Skin epidermis (tissue), 12 donors: ENCODE measurements at regions not wholly inside any gene's neighbourhood (a gene's known extent, or its start where the extent isn't known, plus 50 kb on each side); places are given as distances from the start of the nearest gene placed in this dataset.
"Not testable (repeated sequence)": the region's sequence is repeated elsewhere in the genome, so short reads cannot be mapped to it uniquely, and the experiment has no call there.

ENCODE experiments used
- H3K27ac ChIP-seq, 21 experiments: fragments of 200-600 bp; sonication (generic) in 11 of 21; one replicate each; pipeline ENCODE4 v1.5.0; 2020; ENCODE audit warnings: mild to moderate bottlenecking in 3 of 21, inconsistent platforms in 2 of 21, moderate library complexity in 2 of 21
- H3K4me3 ChIP-seq, 7 experiments: fragments of 200-600 bp; sonication (generic) in 2 of 7; one replicate each; pipeline ENCODE4 v1.5.0; 2020; ENCODE audit warnings: inconsistent platforms in 2 of 7, mild to moderate bottlenecking in 2 of 7, moderate library complexity in 1 of 7

DNA sequence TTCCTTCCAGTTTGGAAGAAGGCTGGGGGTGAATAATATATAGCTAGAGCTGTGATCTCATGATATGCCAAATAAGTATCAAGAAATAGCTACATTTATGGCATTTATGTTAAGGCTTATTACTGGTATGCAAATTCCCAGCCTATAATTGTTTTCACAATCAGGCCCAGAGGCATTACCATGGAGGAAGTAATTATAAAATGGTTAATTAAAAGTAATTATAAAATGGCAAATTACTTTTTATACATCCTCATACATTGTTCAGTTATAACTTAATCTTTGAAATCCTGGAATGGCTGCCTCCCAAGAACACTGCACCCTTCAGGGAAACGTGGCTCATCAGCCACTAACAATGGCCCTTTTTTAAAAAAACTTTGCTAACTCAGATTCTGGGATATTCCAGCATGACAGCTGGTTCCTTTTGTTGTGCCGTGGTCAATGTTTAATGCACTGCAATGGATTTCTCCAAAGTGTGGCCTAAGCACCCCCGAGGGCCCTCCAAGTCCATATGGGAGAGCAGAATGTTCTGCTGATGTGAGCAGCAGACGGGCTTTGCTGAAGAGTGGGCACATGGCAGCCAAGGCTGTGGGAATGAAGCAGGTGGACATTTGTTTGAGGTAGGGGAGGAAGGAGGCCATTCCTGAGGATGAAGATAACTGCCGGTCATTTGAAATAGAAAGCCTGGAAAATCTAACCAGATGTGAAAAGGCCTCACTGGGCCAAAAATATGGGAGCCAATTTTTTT is 483.5 kb upstream of the GCFC2 start:
- Histone ChIP-seq H3K4me3 (no peak overlapping the region), H3K27ac (no peak overlapping the region)

DNA sequence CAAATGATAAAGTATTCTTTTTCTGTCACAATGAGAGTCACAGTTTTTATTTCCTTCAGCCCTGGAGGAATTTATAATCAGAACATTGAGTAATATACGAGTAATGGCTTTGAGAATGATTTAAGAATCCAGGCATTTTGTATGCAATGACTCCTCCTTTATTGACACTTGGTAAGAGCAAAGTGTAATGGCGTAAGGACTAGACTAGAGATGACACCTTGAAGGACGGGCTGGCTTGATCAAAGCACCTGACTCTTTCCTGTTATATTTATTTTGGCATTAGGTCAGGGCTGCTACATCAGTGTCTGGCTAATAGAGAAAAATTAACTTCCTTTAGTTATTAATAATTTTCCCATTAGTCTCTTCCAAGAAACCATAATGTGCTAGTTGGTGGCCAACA is 482.4 kb upstream of the GCFC2 start:
- H3K27ac ChIP-seq, result no peak overlapping the region

DNA sequence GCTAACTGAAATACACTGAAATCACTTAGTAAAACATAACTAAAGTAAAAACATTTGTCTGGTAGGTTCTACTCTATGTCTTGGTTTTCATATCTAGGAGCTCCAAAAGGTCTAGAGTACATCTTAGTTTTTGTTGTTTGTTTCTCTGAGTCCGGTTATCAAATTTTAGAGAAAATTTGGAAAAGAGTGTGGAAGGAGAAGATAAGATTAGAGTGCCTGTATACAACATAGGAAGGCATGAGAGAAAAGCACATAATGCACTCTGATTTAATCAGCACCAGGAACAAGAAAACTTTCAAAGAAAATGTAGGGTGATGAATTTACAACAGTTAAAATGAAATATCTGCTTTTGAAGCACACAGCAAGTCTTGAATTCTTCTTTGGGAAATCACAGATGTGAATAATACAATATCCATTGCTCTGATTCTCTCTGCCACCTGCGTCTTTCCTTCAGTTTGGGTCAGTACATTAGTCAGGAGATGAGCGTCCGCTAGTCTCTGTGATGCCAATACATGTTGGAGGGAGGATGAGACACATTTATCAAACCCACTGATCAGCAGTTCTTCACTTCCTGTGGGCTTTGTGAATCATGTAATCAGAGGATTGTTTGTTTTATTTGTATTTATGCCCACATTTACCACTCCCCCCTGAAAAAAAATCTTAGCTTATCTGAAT is 477.8 kb upstream of the GCFC2 start:
- Histone ChIP-seq H3K27ac (no peak overlapping the region), H3K4me3 (no peak overlapping the region)

More for the DNA sequence above, 482.4 kb upstream of the GCFC2 start:
- H3K4me3 ChIP-seq, result no peak overlapping the region

DNA sequence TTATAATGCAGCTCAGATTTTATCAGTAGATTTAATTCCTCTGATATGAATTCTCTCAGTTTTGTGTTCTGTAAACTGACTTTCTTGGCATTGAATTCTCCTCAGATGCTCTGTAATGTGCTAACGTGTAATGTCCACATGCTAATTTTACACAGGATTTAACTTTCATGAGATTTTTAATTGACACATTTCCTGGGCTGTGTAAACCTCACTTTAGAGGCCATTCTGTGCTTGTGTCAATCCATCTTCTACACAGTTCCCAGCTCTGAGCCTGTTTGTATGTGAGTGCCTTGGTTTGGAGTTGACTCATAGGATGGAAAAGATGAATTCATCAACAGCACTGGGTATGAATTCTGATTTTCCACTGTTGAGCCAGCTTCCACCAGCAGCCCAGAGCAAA is 476.7 kb upstream of the GCFC2 start:
- H3K27ac ChIP-seq, result no peak overlapping the region
- no peak overlapping the region for H3K4me3 ChIP-seq

DNA sequence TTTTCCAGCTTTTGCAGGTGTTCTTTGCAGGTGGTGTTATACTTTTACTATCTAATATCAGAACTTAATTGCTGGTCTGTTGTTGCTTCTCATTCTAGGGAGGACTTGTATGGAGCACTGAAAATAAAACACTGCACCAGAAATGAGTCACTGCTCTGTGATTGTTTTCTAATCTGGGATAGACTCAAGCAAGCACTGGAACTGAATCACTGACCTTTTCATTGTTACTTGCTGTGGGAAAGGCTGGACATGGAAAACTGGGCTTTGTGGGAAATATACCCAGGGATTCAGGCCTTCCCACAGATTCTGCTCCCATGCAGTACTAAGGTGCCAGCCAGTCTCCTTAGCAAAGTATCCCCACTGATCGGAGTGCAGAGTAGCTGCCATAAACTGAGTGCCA is 470.0 kb upstream of the GCFC2 start:
- H3K4me3 ChIP-seq, result no peak overlapping the region
- no peak overlapping the region for H3K27ac ChIP-seq

DNA sequence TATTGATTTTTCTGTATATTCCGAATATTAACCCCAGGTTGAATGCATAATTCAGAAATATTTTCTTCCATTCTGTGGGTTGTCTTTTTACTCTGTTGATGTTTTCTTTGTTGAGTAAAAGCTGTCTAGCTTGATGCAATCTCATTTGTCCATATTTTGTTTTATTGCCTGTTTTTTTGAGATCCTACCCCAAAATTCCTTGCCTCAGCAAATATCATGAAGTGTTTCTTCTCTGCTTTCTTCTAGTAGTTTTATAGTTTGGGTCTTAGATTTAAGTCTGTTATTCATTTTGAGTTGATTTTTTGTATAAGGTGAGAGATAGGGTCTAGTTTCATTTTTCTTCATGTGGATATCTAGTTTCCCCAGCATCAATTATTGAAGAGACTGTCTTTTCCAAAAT is 467.9 kb upstream of the GCFC2 start:
- H3K4me3 ChIP-seq, result no peak overlapping the region
- no peak overlapping the region for H3K27ac ChIP-seq

DNA sequence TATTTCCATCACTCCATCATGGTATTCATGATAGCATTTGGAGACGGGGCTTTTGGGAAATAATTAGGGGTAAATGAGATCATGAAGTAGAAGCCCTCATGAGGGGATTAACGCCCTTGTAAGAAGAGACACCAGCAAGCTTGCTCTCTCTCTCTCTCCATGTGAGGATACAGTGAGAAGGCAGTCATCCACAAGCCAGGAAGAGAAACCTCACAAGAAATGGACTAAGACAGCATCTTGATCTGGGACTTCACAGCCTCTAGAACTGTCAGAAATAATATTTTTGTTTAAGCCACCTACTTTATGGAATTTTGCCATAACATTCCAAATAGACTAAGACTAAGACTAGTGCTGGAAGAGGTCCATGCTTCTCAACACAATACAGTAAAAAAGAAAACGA is 464.6 kb upstream of the GCFC2 start:
- Histone ChIP-seq H3K4me3 (no peak overlapping the region), H3K27ac (no peak overlapping the region)

DNA sequence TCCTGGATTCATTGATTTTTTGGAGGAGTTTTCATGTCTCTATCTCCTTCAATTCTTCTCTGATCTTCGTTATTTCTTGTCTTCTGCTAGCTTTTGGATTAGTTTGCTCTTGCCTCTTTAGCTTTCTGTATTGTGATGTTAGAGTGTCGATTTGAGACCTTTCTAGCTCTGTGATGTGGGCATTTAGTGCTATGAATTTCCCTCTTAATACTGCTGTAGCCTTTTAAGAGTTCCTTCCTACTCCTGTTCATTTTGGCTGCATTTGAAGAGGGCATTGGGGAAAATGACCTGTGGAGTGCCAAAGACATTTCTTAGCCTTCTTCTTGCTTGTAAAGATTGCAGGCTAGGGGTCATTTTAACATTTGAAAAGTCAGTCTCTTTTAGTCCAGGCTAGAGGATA is 463.8 kb upstream of the GCFC2 start:
- H3K4me3 ChIP-seq, result no peak overlapping the region
- H3K27ac ChIP-seq, result no peak overlapping the region

DNA sequence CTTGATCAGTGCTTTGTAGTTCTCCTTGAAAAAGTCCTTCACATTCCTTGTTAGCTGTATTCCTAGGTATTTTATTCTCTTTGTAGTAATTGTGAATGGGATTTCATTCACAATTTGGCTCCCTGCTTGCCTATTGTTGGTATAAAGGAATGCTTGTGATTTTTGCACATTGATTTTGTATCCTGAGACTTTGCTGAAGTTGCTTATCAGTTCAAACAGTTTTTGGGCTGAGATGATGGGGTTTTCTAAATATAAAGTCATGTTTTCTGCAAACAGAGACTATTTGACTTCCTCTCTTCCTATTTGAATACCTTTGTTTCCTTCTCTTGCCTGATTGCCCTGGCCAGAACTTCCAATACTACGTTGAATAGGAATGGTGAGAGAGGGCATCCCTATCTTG is 462.5 kb upstream of the GCFC2 start:
- H3K4me3 ChIP-seq, H3K27ac ChIP-seq: not testable (repeated sequence)

DNA sequence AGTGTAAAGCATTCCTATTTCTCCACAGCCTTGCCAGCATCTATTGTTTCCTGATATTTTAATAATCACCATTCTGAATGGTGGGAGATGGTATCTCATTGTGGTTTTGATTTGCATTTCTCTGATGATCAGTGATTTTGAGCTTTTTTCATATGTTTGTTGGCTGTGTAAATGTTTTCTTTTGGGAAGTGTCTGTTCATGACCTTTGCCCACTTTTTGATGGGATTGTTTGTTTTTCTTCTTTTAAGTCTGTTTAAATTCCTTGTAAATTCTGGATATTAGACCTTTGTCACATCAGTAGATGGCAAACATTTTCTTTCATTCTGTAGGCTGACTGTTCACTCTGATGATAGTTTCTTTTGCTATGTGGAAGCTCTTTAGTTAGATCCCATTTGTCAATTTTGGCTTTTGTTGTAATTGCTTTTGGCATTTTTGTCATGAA is 461.5 kb upstream of the GCFC2 start:
- not testable (repeated sequence) for H3K4me3 ChIP-seq, H3K27ac ChIP-seq

DNA sequence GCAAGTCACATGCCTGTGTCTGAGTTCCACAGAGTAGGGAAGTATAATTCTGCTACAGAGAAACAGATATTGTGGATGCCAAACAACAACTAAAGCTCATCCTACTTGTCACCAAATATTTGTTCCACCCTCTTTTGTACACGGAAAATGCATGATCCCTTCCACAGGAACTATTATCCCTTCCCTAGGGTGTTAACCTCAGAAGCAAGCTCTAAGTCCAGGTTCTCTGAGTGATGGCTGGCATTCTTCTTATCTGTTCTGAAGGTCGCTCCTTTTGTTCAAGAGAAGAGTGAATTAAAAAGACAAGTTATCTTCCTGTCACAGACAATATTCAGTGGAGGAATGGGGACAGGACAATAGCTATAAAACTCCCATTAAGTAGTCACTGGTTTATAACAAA is 460.1 kb upstream of the GCFC2 start:
- Histone ChIP-seq H3K4me3 (no peak overlapping the region), H3K27ac (no peak overlapping the region)

DNA sequence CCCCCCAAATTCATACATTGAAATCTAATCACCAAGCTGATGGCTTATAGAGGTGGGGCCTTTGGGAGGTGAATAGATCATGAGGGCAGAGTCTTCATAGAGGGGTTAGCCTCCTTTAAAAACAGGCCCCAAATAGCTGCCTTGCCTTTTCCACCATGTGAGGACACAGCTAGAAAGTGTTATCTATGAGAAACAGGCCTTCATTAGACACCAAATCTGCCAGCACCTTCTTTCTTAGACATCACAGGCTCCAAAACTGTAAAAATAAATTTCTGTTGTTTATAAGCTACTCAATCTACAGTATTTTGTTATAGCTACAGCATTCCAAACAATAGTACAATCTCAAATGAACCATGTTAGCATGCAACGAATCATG is 459.3 kb upstream of the GCFC2 start:
- Histone ChIP-seq H3K27ac (no peak overlapping the region), H3K4me3 (no peak overlapping the region)

DNA sequence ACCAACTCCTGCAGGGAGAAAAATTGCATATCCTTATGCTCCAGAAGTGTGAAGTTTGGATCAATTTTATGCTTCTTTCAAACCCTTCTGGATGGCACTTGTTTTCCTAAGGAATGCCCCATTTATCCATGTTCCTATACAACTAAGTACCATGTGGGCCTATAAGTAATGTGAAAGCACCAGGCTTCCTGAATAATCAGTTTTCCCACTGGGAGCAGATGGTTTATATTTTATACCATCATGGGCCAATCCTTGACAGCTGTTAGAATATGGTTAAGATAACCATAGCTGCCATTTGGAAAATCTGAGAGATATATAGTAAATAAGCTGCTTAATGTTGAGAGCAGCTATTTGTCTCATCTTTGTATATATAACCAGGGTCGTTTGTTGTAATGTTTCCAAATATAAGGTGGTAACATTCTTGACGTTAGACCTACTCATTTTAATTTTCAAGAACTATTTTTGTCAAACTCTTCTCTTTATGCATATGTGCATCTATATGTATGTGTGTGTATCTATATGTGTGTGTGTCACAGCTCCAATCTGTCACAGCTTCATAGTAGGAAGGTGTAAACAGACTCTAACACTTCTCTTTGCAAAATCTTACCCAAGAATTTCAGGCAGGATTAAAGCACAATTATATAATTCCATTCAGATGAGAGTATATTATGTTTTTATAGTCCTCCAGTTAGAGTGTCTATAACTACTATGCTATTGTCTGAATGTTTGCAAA is 458.7 kb upstream of the GCFC2 start:
- H3K27ac ChIP-seq, result no peak overlapping the region

DNA sequence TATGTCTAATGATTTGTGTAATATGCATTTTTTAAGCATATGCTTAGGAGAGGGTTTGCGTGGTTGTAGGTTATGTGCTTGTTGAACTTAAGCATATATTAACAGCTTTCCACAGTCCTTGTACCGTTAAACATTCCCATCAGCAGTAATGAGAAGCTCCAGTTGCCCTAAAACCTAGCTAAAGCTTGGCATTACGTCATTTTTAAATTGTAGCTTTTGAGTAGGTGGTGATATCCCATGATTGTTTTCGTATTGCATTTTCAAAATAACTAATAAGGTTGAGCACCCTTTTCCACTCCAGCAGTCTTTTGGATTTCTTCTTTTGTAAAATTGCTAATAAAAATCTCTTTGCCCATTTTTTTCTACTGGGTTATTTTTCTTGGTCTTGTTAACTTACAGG is 453.1 kb upstream of the GCFC2 start:
- Histone ChIP-seq H3K4me3 (no peak overlapping the region), H3K27ac (no peak overlapping the region)

More for the DNA sequence above, 458.7 kb upstream of the GCFC2 start:
- no peak overlapping the region for H3K4me3 ChIP-seq

DNA sequence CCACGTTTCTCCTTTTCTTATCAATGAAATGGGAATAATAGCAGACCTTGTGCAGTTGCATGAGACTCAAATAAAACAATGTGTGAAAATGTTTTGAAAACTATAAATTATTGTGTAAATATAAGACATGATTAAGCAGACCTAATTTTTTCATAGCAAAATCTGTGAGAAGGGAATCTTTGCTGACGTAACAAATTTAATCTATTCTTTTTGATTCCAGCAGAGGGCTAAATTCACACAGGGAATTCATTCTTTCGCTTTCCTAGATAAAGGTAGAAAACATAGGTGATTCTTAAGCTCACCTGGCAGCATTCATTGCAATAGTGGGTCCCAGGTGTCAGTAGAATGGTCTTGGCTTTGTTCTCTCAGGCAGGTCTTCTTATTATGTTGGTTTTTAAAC is 450.0 kb upstream of the GCFC2 start:
- H3K27ac ChIP-seq, result no peak overlapping the region
- H3K4me3 ChIP-seq, result no peak overlapping the region

DNA sequence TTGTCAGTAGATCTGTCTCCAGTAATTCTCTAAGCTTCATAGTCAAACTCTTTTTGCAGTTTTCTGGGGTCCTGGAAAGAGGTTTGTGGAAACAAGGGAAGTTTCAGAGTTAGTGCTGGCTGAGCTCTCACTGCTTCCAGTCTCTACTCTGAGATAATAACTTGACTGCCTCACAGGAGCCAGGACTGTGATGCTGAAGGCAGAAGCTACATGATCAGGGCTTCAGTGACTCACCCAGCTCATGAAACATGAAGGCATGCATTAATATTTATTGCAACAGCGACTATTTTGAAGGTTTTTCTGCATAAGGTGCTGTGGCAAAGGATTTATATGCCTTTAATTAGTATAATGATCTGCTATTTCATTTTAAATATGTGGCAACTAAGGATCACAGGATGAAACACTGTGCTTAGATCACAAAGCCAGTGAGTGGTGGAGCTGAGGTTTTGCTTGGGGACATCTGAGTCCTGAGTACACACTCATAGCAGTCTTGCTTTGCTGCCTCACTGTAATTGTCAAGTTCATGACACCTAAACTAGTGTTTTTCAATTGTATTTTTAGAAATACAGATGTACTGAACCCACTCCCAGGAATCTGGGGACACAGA is 448.4 kb upstream of the GCFC2 start:
- Histone ChIP-seq H3K27ac (no peak overlapping the region), H3K4me3 (no peak overlapping the region)

DNA sequence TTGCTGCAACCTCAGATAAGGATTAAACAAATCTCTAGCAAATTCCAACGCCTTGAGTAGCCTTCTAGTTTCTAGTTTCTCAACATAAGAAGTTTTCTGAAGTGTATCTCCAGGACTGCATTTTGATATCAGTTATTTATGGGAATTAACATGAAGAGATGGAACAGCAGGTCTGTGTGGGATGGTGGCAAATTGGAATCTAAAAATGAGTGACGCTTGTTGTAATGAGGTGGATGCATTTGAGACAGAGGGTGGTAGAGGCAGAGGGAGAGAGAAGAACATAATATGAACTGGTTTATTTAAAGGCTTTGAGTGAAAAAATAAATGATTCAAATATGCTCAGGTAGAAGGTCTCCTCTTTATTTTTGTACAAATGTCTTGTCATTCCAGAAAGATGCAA is 446.8 kb upstream of the GCFC2 start:
- Histone ChIP-seq H3K4me3 (no peak overlapping the region), H3K27ac (no peak overlapping the region)

DNA sequence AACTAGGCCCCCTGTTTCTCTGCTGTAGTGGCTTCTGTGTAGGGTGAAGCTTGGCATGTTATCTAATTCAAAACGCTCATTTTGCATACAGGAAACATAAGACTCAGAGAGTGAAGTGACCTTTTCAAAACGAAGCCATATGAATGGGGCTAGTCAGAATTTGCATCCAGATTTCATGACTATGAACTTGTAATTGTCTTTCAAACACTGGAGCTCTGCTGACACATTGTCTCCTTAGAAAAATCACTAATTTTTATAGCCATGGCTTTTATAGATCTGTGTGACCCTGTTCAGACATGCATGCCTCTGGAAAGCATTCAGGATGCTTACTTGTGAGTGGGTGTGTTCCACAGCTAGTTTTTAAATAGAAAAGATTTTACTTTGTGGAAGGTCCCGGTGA is 444.3 kb upstream of the GCFC2 start:
- no peak overlapping the region for H3K4me3 ChIP-seq
- no peak overlapping the region for H3K27ac ChIP-seq

DNA sequence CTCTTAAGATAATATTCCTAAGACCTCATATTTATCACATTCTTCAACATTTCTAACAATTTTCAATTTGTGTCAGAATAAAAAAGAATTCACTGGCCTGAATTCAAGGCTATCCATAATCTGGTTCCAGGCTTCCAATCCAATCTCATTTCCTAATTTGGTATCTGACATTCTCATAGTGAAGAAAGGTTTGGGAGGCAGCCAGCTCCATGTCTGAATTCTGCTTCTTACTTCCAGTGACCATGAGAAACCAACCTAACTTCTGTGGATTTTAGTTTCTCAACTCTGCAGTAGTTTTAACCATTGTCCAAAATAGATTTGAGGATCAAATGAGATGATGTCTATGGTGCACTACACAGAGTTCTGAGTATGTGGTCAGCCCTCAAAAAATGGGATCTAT is 439.1 kb upstream of the GCFC2 start:
- no peak overlapping the region for H3K4me3 ChIP-seq
- H3K27ac ChIP-seq, result no peak overlapping the region

DNA sequence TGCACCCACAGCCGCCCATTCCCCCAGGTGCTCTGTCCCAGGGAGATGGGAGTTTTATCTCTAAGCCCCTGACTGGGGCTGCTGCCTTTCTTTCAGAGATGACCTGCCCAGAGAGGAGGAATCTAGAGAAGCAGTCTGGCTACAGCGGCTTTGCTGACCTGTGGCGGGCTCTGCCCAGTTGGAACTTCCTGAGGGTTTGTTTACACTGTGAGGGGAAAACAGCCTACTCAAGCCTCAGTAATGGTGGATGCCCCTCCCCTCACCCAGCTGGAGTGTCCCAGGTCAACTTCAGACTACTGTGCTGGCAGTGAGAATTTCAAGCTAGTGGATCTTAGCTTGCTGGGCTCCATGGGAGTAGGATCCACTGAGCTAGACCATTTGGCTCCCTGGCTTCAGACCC is 428.6 kb upstream of the GCFC2 start:
- H3K4me3 ChIP-seq, H3K27ac ChIP-seq: not testable (repeated sequence)

DNA sequence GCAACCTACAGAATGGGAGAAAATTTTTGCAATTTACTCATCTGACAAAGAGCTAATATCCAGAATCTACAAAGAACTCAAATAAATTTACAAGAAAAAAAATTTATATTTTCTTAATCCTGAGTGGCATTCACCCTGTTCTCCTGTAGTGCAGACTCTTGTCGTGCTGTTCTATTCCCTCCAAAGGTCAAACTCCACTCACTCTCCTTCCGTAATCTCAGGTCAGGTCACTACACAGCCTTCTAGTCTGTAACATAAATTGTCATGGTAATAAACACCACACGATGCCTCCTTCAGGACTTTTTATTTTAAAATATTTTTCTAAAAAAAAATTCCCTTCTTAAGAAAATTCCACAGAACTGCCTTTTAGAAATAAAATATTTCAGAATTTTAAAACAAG is 417.9 kb upstream of the GCFC2 start:
- Histone ChIP-seq H3K27ac (no peak overlapping the region), H3K4me3 (no peak overlapping the region)
